Omental fat pad (tissue), 3 donors: ENCODE measurements at regions not wholly inside any gene's neighbourhood (a gene's known extent, or its start where the extent isn't known, plus 50 kb on each side); places are given as distances from the start of the nearest gene placed in this dataset.
"Not testable (repeated sequence)": the region's sequence is repeated elsewhere in the genome, so short reads cannot be mapped to it uniquely, and the experiment has no call there.

Experiments
- ATAC-seq: fragments of 150-250 bp; one replicate; pipeline ENCODE4 v1.9.1; 2016; ENCODE audit warnings: mild to moderate bottlenecking, moderate library complexity; ENCODE audit not compliant: low FRiP score
- DNase-seq: peaks from one replicate; pipeline ENCODE4 v3.0.0-alpha.2; 2019; ENCODE audit warnings: low spot score
- CTCF ChIP-seq, 3 donors: fragments of 450-650 bp; IDR thresholded peaks; one replicate each; pipeline ENCODE4 v1.5.1; 2016 to 2017; ENCODE audit warnings: antibody characterized with exemption in 3 of 3, mild to moderate bottlenecking in 3 of 3, moderate library complexity in 2 of 3

GRCh38 chr3:95832146-95832545, 982.2 kb upstream of the EPHA6 start:
- ATAC-seq (no peak), DNase-seq (no peak)
- TF ChIP-seq CTCF (IDR thresholded peaks at IDR 0.05), result no peak

DNA sequence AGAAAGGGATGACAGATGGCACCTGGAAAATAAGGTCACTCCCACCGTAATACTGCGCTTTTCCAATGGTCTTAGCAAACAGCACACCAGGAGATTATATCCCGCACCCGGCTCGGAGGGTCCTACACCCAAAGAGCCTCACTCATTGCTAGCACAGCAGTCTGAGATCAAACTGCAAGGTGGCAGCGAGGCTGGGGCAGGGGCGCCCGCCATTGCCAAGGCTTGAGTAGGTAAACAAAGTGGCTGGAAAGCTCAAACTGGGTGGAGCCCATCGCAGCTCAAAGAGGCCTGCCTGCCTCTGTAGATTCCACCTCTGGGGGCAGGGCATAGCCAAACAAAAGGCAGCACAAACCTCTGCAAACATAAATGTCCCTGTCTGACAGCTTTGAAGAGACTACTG, 953.8 kb upstream of the EPHA6 start:
- not testable (repeated sequence) for DNase-seq, ATAC-seq

- no peak for DNase-seq
- no peak for ATAC-seq
- no peak for TF ChIP-seq CTCF (IDR thresholded peaks at IDR 0.05)
Observed at GRCh38 chr3:95883801-95884200, 930.6 kb upstream of the EPHA6 start.

DNA sequence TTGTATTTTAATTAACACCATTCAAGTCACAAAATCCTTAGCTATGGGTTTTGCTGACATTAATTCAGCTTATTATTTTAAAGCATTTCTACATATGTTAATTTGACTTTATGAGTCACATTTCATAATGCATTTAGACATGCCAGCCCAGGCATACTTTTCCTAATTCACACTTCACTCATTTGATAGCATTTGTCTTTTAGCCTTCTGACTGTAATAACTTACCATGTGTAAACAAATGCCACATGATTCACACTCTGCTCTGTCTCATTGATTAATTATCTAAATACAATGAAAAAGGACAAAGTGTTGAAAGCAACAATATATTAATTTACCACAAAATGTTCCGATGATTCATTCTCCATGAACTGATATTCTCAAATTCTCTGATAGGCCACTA, 927.8 kb upstream of the EPHA6 start:
- TF ChIP-seq CTCF (IDR thresholded peaks at IDR 0.05), result no peak
- no peak for DNase-seq
- no peak for ATAC-seq

DNA sequence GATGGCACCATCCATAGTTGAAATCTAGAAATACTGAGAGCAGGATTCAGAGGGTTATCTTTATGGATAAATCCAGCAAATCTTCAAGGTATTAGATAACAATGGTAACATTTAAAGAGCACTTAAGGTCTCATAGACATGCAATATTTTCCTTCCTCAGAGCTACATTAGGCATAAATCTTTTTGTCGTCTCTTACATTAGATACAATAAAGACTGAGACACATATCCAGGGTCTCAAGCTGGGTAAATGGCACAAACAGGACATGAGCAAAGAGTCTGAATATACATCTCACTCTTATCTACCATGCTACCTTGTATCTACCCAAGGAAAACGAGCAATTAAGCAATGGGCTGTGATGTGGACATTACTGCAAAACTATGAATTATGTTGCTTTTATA, 927.3 kb upstream of the EPHA6 start:
- no peak for TF ChIP-seq CTCF (IDR thresholded peaks at IDR 0.05)
- DNase-seq (no peak), ATAC-seq (no peak)

DNA sequence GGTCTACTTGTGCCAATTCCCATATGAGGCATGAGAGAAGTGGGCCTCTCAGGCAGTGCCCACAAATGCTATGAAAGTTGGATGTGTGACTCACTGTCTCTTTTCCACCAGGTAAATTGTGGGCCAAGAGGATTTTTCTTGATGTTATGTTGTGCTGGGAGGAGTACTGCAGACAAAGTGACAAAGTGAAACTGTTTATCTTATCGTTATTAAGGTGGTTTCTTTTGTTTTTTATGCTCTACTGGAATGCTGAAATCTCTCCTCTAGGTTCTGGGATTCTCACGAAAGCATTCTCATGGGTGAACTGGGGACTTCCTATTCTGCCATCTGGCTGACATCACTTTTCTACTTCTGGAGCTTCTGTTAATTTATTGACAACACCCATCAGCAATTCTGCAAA, 919.6 kb upstream of the EPHA6 start:
- no peak for DNase-seq
- no peak for TF ChIP-seq CTCF (IDR thresholded peaks at IDR 0.05)
- no peak for ATAC-seq

DNA sequence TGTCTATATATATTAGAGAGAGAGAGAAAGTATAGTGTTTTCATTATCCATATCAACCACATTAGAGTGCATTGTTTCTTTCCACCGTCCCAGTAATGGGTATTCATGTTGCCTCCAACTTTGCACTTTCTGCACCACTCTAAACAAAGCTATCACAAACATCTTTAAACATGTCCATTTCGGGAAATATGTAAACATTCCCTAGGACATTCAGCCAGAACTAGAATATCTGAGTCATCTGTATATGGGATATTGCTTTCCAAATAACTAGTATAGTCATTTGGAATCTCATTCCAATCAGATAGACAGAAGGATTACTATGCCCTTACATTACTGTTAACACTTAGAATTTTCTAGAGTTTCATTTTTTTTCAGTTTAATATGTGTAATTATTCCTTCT, 914.9 kb upstream of the EPHA6 start:
- ATAC-seq, result no peak
- no peak for DNase-seq
- no peak for TF ChIP-seq CTCF (IDR thresholded peaks at IDR 0.05)

DNA sequence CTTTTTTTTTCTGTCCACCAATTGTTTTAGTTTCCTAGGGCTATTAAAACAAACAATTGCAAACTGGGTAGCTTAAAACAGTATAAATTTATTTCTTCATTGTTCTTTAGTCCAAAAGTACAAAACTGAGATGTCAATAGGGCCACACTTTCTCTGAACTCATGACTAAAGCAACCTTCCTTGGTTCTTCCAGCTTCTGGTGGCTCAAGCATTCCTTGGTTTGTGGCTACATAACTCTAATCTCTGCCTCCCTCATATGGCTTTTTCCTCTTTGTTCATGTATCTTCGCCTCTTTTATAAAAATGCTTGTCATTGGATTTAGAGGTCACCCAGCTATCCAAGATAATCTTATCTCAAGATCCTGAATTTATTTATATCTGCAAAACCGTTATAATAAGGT, 914.5 kb upstream of the EPHA6 start:
- DNase-seq (no peak), ATAC-seq (no peak)
- no peak for TF ChIP-seq CTCF (IDR thresholded peaks at IDR 0.05)
